Stimulated activated memory B cell treated with anti-CD40 and anti-IgM and Interleukin-4, amounts not matched to agents 10 μg/mL and 1 μg/mL and 100 μg/mL, for 72 hours (primary cell): ENCODE measurements at regions not wholly inside any gene's neighbourhood (a gene's known extent, or its start where the extent isn't known, plus 50 kb on each side); places are given as distances from the start of the nearest gene placed in this dataset.
"Not testable (repeated sequence)": the region's sequence is repeated elsewhere in the genome, so short reads cannot be mapped to it uniquely, and the experiment has no call there.

Experiments
- ATAC-seq: fragments of 150-1000 bp; cut with Tn5 transposase; 2 replicates; pipeline ENCODE4 v1.10.0; 2021
- H3K27ac Mint-ChIP-seq: one replicate; pipeline ENCODE4 v1.8.0; 2022; ENCODE audit warnings: mild to moderate bottlenecking, mixed read lengths
- H3K27me3 Mint-ChIP-seq: one replicate; pipeline ENCODE4 v1.8.0; 2022; ENCODE audit warnings: mixed read lengths
- H3K36me3 Mint-ChIP-seq: one replicate; pipeline ENCODE4 v1.8.0; 2022; ENCODE audit warnings: mixed read lengths
- H3K4me1 Mint-ChIP-seq: one replicate; pipeline ENCODE4 v1.8.0; 2022; ENCODE audit warnings: mixed read lengths
- H3K4me3 Mint-ChIP-seq: one replicate; pipeline ENCODE4 v1.8.0; 2022; ENCODE audit warnings: mild to moderate bottlenecking, moderate library complexity, mixed read lengths
- H3K9me3 Mint-ChIP-seq: one replicate; pipeline ENCODE4 v1.8.0; 2022; ENCODE audit warnings: mixed read lengths

GRCh38 chr4:119437515-119437914 is 115.6 kb upstream of the FABP2 start:
- H3K36me3 Mint-ChIP-seq: peaks cover 20% of the 10 kb centered on the region
- not testable (repeated sequence) for H3K4me1 Mint-ChIP-seq, H3K9me3 Mint-ChIP-seq, H3K4me3 Mint-ChIP-seq, H3K27ac Mint-ChIP-seq, H3K27me3 Mint-ChIP-seq, ATAC-seq

- not testable (repeated sequence) for H3K9me3 Mint-ChIP-seq, H3K4me1 Mint-ChIP-seq, H3K4me3 Mint-ChIP-seq, ATAC-seq, H3K27me3 Mint-ChIP-seq, H3K27ac Mint-ChIP-seq
- peaks cover 34% of the 10 kb centered on the region for H3K36me3 Mint-ChIP-seq
Observed at GRCh38 chr4:119408561-119409224, 86.8 kb upstream of the FABP2 start.

GRCh38 chr4:119406721-119407460 is 85.0 kb upstream of the FABP2 start:
- H3K4me1 Mint-ChIP-seq, ATAC-seq, H3K9me3 Mint-ChIP-seq, H3K27me3 Mint-ChIP-seq, H3K4me3 Mint-ChIP-seq: not testable (repeated sequence)
- Mint-ChIP-seq H3K27ac (peak overlapping the region; percentile 37), H3K36me3 (peaks cover 34% of the 10 kb centered on the region)

- not testable (repeated sequence) for H3K9me3 Mint-ChIP-seq, H3K27ac Mint-ChIP-seq, H3K27me3 Mint-ChIP-seq, H3K4me3 Mint-ChIP-seq, H3K4me1 Mint-ChIP-seq, ATAC-seq
- peaks cover 29% of the 10 kb centered on the region for H3K36me3 Mint-ChIP-seq
Observed at GRCh38 chr4:119406041-119406440, 84.1 kb upstream of the FABP2 start.

GRCh38 chr4:119402322-119403308 is 80.7 kb upstream of the FABP2 start:
- H3K27ac Mint-ChIP-seq, H3K9me3 Mint-ChIP-seq, H3K4me3 Mint-ChIP-seq, ATAC-seq, H3K27me3 Mint-ChIP-seq, H3K36me3 Mint-ChIP-seq, H3K4me1 Mint-ChIP-seq: not testable (repeated sequence)

- H3K27me3 Mint-ChIP-seq, H3K27ac Mint-ChIP-seq, H3K4me3 Mint-ChIP-seq, H3K36me3 Mint-ChIP-seq, H3K9me3 Mint-ChIP-seq, H3K4me1 Mint-ChIP-seq, ATAC-seq: not testable (repeated sequence)
Observed at GRCh38 chr4:119395701-119396100, 73.8 kb upstream of the FABP2 start.

- no peaks in the 10 kb centered on the region for H3K36me3 Mint-ChIP-seq
- ATAC-seq: no peak
Observed at GRCh38 chr4:119394826-119395225, 72.9 kb upstream of the FABP2 start.

GRCh38 chr4:119388791-119389190 is 66.9 kb upstream of the FABP2 start:
- H3K4me3 Mint-ChIP-seq, H3K27ac Mint-ChIP-seq, H3K4me1 Mint-ChIP-seq, H3K9me3 Mint-ChIP-seq, H3K27me3 Mint-ChIP-seq, ATAC-seq: not testable (repeated sequence)
- H3K36me3 Mint-ChIP-seq: peaks cover 17% of the 10 kb centered on the region

More at GRCh38 chr4:119394826-119395225, 72.9 kb upstream of the FABP2 start:
- Mint-ChIP-seq H3K27ac (no peak overlapping the region), H3K4me3 (no peak overlapping the region), H3K9me3 (no peaks in the 10 kb centered on the region), H3K27me3 (no peaks in the 10 kb centered on the region), H3K4me1 (no peaks in the 10 kb centered on the region)

GRCh38 chr4:119374616-119375015 is 52.7 kb upstream of the FABP2 start:
- not testable (repeated sequence) for H3K27ac Mint-ChIP-seq, H3K36me3 Mint-ChIP-seq, H3K9me3 Mint-ChIP-seq, H3K4me3 Mint-ChIP-seq, ATAC-seq, H3K27me3 Mint-ChIP-seq
- H3K4me1 Mint-ChIP-seq: peaks cover 14% of the 10 kb centered on the region

- not testable (repeated sequence) for H3K9me3 Mint-ChIP-seq, H3K27me3 Mint-ChIP-seq, H3K36me3 Mint-ChIP-seq, ATAC-seq, H3K4me3 Mint-ChIP-seq, H3K27ac Mint-ChIP-seq
- H3K4me1 Mint-ChIP-seq: peaks cover 14% of the 10 kb centered on the region
Observed at GRCh38 chr4:119372316-119373062, 50.6 kb upstream of the FABP2 start.
